ENCODE measurements at regions not wholly inside any gene's neighbourhood (a gene's known extent, or its start where the extent isn't known, plus 50 kb on each side); places are given as distances from the start of the nearest gene placed in this dataset.

- ATAC-seq (ENCODE audit: low read depth): no peak
- Mint-ChIP-seq H3K27me3 (no peaks in the 10 kb centered on the region), H3K36me3 (ENCODE audit: low read depth) (no peaks in the 10 kb centered on the region), H3K4me3 (no peak overlapping the region), H3K27ac (no peak overlapping the region), H3K9me3 (no peaks in the 10 kb centered on the region), H3K4me1 (no peaks in the 10 kb centered on the region)
- DNase-seq: no peak
- TF ChIP-seq CTCF (IDR thresholded peaks at IDR 0.05): no peak
- CTCF ChIA-PET: no interaction called here
- intact Hi-C loops (cut with micrococcal nuclease): no loop called here
- POLR2A ChIA-PET: no interaction called here
These were observed 172.9 kb upstream of the ESRRG start for GRCh38 chr1:216896146-216896545.

- CTCF ChIA-PET: no interaction called here
- no peak for ATAC-seq (ENCODE audit: low read depth)
- Mint-ChIP-seq H3K27ac (no peak overlapping the region), H3K36me3 (ENCODE audit: low read depth) (no peaks in the 10 kb centered on the region), H3K9me3 (no peaks in the 10 kb centered on the region), H3K27me3 (no peaks in the 10 kb centered on the region), H3K4me3 (no peak overlapping the region), H3K4me1 (no peaks in the 10 kb centered on the region)
- intact Hi-C loops (cut with micrococcal nuclease): no loop called here
- no peak for DNase-seq
- POLR2A ChIA-PET: no interaction called here
- no peak for TF ChIP-seq CTCF (IDR thresholded peaks at IDR 0.05)
These were observed 171.3 kb upstream of the ESRRG start for GRCh38 chr1:216894494-216894893.

GRCh38 chr1:216892581-216893160 lies 169.4 kb upstream of the ESRRG start:
- Mint-ChIP-seq H3K4me1 (no peaks in the 10 kb centered on the region), H3K9me3 (no peaks in the 10 kb centered on the region), H3K4me3 (no peak overlapping the region), H3K36me3 (ENCODE audit: low read depth) (no peaks in the 10 kb centered on the region), H3K27ac (no peak overlapping the region), H3K27me3 (no peaks in the 10 kb centered on the region)
- CTCF ChIA-PET: no interaction called here
- DNase-seq: no peak
- intact Hi-C loops (cut with micrococcal nuclease): no loop called here
- ATAC-seq (ENCODE audit: low read depth): no peak
- TF ChIP-seq CTCF (IDR thresholded peaks at IDR 0.05): no peak
- POLR2A ChIA-PET: no interaction called here

GRCh38 chr1:216890871-216891270 lies 167.6 kb upstream of the ESRRG start:
- intact Hi-C loops (cut with micrococcal nuclease): no loop called here
- Mint-ChIP-seq H3K4me3 (no peak overlapping the region), H3K4me1 (no peaks in the 10 kb centered on the region), H3K9me3 (no peaks in the 10 kb centered on the region), H3K27me3 (no peaks in the 10 kb centered on the region), H3K27ac (no peak overlapping the region), H3K36me3 (ENCODE audit: low read depth) (no peaks in the 10 kb centered on the region)
- ChIA-PET POLR2A (no interaction called here), CTCF (no interaction called here)
- no peak for TF ChIP-seq CTCF (IDR thresholded peaks at IDR 0.05)
- DNase-seq: no peak
- ATAC-seq (ENCODE audit: low read depth): no peak

- Mint-ChIP-seq H3K9me3 (no peaks in the 10 kb centered on the region), H3K4me1 (no peaks in the 10 kb centered on the region), H3K27ac (no peak overlapping the region), H3K4me3 (no peak overlapping the region), H3K36me3 (ENCODE audit: low read depth) (no peaks in the 10 kb centered on the region), H3K27me3 (no peaks in the 10 kb centered on the region)
- no peak for ATAC-seq (ENCODE audit: low read depth)
- no peak for TF ChIP-seq CTCF (IDR thresholded peaks at IDR 0.05)
- CTCF ChIA-PET: no interaction called here
- intact Hi-C loops (cut with micrococcal nuclease): no loop called here
- POLR2A ChIA-PET: no interaction called here
- no peak for DNase-seq
These were observed 165.5 kb upstream of the ESRRG start for GRCh38 chr1:216888731-216889130.

Data from activated B cell treated with CpG ODN at 0.5 μM for 24 hours (primary cell).